ENCODE measurements at regions not wholly inside any gene's neighbourhood (a gene's known extent, or its start where the extent isn't known, plus 50 kb on each side); places are given as distances from the start of the nearest gene placed in this dataset.

DNA sequence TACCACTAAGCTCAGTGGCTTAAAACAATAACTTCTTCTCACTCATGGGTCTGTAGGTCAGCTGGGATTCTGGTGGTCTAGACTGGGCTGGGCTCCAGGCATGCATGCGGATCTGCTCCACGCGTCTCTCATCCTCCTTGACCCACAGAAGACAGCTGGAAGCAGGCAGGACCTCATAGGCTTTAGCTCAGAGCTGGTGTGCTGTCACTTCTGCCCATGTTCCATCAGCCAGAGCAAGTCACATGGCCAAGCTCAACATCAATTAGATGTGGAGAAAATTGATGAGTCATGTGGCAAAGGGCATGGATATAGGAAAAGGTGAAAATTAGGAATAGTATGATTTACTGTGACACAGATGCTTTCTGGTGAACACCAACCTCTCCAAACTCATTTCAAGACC lies 57.4 kb upstream of the PSMF1 start:
- no peak for TF ChIP-seq CTCF (IDR thresholded peaks at IDR 0.05; ENCODE audit: insufficient read depth, low read depth, low read length, missing control alignments)
- no peak overlapping the region for H3K4me3 ChIP-seq (ENCODE audit: low read length)
- DNase-seq (ENCODE audit: low read depth): no peak

DNA sequence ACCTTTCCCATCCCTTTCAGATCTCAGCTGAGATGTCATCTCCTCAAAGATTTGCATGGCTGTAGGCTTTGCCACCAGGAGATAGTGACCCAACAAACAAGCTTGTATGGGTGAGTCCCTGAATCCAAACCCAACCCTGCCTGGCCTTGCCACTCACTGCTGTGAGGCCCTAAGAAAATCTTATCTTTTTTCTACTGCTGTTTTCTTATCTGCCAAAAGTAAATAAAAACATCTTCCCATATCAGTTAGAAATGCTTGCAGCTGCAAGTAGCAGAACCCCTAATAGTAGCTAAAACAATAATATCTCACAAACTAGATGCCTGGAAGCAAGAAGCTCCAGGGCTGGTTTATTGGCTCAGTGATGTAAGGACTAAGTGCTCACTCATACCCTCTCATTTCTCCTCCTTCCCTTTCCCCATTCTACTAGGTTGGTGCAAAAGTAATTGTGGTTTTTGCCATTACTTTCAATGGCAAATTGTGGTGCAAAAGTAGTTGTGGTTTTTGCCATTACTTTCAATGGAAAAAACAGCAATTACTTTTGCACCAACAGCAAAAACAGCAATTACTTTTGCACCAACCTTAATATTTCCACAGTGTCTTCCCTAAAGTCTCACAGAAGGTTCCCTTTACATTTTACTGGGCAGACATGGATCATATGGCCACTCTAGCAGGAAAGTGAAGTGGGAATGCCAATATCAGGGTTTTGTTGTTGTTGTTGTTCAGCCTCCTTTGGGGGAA lies 56.7 kb upstream of the PSMF1 start:
- no peak for DNase-seq (ENCODE audit: low read depth)
- no peak overlapping the region for H3K4me3 ChIP-seq (ENCODE audit: low read length)
- TF ChIP-seq CTCF (IDR thresholded peaks at IDR 0.05; ENCODE audit: insufficient read depth, low read depth, low read length, missing control alignments): no peak

- TF ChIP-seq CTCF (IDR thresholded peaks at IDR 0.05; ENCODE audit: insufficient read depth, low read depth, low read length, missing control alignments): no peak
- no peak overlapping the region for H3K4me3 ChIP-seq (ENCODE audit: low read length)
- peak; percentile 4 for DNase-seq (ENCODE audit: low read depth)
These were observed 55.9 kb upstream of the PSMF1 start for GRCh38 chr20:1062334-1063010.

Data from epithelial cell of esophagus (primary cell).